GM21723 (cell line): ENCODE measurements at regions not wholly inside any gene's neighbourhood (a gene's known extent, or its start where the extent isn't known, plus 50 kb on each side); places are given as distances from the start of the nearest gene placed in this dataset.

Experiments used
- ATAC-seq: cut with Tn5 transposase; IDR thresholded peaks from one replicate; pipeline ENCODE4 v1.9.1; 2021; ENCODE audit warnings: mild to moderate bottlenecking, moderate library complexity; ENCODE audit not compliant: unreplicated experiment

DNA sequence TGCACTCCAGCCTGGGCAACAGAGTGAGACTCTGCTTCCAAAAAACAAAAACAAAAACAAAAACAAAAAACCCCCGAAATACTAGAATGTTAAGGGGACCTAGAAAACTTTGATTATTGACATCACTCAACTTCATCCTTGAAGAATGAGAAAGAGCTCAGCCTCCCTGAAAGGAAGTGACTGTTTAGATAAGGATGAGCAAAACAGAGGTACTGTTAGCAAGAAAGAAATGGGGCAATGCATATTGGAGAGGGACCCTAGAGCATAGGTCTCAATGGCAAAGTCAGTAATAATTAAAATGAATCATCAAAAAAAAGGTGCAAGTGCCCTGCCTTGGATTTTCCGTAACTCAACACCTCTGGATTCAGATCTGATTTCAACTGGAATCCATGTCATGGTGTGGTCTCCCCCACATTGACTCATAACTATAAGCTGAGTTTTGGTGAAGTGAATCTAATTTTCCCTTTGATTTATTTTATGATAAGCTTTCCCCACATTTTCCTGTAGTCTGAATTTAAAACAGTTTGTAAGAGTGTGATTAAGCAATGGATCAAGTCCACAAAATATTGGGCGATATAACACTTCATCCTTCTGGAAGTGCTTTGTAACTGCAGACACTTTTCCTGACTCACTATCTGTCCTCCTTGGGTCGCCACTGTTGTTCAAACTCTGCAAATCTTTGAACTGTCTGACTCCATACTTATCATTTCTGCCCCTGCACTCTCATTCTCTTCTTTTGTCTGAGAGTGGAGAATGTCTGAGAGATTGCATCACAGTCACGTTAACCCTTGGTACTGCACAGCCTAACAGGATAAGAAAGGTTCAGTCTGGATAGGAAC, 224.8 kb upstream of the LYZL1 start:
- ATAC-seq = no peak

DNA sequence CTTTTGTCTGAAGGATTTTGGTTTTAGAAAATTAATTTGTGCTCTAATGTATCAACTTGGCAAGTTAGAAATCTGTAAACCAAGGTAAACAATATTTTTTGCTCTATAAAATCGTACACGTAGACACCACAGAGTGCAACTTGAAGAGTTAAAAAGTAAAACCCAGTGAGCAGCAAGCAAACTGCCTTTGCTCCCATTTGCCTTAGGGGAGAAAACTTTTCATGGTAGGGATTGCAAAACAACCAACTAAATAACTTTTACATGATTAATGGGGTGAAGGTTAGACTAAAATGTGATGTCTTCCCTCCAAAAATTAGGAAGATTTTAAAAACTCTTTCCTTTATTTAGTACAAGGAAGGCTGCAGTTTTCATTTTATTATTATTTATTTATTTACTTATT, 224.2 kb upstream of the LYZL1 start:
- ATAC-seq = no peak

DNA sequence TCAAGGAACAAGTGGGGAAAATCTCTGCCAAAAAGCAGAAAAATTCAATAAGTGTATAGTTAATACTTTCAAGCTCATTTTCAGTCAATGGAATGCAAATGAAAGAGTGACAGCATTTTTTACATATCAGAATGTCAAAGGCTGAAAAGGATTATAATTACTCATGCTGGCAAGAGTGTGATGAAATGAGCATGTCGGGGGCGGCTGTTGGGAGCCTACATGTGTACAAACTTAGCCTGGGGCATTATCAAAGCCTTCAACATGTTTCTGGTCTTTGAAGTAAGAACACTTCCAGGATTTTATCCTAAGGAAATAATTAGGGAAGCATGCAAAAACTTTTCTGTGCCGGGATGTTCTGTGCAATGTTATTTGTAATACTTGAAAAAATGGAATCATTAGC, 221.7 kb upstream of the LYZL1 start:
- ATAC-seq = no peak

DNA sequence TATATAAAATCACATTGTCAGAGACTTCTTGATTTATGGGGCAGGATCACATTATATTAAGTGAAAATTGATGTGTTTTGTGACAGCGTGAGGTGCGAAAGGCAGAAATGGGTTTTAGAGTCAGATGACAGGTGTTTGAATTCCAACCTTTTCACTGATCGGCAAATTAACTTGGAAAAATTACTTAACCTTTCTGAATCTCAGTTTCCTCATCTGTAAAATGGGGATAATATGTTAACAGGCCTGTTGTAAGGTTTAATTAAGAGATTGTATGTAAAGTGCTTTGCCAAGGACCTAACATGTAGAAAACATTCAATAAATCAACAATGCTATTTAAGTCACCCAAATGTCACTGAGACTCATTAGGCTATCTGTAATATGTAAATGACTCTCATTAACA, 221.2 kb upstream of the LYZL1 start:
- no peak for ATAC-seq

DNA sequence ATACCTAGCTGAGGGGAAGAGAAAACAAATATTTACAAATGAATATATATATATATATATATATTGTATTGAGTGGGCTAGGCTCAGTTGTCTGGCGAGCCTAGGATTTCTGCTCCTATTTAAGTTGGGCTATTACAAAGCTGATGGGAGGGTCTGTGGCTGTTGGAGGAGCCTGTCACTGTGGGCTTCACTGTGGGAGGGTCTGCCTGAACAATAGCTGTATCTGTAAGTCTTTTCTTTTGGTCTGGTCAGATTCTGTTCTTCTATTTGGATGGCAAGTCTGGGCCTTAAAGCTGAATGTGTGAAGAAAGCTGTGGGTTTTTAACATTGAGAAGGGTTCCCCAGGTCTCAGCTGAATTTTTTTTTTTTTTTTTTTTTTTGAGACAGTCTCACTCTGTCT, 220.6 kb upstream of the LYZL1 start:
- ATAC-seq = no peak

DNA sequence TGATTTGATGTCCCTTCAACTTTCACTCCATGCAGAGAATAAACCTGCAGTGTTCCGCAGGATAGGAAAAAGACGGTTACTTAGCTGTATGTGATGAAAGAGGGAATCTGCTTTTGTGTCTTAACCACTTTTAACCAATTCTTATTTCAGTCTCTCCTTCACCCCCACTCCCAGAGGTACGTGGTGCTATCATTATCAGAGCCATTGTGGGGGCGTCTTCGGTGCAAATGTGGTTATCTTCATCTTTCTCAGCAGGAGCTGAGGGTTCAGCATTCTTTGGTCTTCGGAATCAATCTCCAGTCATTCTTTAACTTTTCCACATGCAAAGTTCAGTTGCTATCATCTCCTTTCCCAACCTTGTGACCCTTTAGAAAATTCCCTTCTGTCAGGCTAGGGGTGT, 219.9 kb upstream of the LYZL1 start:
- ATAC-seq = no peak

DNA sequence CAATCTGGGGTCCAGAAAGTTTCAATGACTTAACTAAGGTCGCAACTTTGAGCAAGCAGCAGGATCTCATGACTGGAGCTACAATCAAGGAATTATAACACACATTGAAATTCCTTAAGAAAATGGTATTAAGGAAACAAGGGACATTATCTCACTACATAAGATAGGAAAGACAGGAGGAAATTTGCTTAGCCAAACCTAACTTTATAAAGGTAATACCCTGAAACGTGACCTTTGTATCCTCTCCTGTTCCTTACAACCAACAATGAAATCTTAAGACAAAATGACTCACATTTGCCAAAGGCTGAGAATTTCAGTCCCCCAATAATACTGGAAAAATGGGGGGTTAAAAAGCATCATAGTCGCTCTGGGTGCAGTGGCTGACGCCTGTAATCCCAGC, 218.9 kb upstream of the LYZL1 start:
- no peak for ATAC-seq

DNA sequence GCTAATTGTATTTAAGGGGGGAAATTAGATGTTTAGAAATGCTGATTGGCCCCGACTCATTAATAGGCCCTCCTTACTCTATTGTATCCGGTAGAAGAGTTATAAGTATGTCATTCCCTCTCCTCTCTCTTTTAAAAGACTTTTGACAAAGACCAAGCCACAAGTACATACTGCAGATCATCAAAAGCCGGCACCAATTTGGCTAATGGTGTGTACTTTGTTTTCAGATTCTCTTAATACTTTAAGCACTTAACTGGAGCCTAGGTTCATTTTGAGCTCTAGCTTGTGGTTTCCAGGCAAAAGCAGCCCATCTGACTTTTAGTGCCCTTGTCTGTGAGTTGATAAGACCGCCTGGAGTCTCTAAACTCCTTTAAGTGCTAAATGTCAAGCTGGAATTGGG, 210.0 kb upstream of the LYZL1 start:
- no peak for ATAC-seq

DNA sequence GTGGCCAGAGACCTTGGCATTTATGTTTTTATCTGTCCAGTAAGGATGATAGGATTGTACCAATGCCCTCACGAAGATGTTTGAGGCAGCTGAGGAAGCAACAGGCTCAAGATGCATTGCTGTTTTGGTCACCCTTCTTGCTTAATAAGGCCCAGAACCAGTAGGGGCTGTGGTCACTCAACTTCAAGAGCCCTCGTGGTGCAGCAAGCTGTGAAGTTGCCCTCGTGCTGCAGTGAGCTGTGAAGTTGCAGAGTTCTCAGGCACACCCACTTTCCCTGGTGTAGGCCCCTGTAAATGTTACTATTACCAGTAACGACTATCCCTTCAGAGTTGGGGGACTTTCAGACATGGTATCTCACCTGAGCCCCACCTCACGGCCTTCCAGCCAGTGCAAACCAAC, 207.6 kb upstream of the LYZL1 start:
- ATAC-seq = no peak

DNA sequence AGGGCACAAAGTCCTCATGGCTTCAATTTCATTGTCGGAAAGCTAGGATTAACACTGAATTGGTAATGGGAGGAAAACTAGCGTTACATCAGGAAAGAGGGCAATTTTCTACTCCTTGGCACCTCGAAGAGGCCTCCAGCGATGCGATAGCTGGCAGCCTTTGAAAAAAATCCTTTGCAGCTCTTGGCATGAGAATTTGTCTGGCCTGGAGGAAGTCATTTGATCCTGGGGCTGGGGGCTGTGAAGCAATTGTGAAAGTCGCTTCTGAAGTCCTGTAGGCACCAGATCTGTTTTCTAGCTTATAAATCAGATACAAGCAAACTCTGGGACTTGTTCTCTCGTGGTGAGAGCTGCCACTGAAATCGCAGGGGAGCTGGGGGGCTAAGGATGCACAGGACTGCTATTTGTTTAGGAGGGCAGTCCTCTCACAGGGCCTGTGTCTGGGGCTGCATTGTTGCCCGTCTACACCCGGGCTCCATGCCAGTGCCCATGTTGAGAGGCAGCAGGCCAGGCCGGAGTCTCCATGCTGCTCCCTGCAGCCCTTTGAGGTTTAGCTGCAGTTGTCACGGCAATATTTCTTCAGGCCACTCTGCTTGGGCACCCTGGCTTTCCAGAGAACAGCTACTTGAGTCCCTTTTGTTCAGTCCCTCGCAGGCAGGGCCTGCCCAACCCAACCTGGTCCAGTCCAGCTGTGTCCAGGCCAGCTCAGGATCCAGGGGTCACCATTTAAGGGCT, 206.8 kb upstream of the LYZL1 start:
- no peak for ATAC-seq

DNA sequence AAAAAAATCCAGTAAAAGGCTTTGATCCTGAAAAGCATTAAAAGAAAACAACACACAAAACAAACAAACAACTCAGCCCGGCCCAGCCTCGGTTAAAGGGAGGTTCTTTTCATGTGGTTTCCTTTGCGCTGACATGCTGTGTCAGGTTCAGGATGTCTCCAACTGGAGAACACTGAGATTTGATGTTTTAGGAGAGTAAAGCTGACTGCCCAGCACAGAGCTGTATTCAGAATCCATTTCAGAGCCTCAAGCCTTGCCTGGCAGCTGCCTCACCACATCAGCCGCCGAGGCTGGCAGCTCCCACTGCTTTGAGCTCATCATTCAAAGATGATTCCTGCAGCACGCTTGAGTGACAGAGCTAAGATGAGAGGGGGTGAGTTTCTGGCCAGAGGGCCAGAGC, 205.8 kb upstream of the LYZL1 start:
- ATAC-seq = no peak

DNA sequence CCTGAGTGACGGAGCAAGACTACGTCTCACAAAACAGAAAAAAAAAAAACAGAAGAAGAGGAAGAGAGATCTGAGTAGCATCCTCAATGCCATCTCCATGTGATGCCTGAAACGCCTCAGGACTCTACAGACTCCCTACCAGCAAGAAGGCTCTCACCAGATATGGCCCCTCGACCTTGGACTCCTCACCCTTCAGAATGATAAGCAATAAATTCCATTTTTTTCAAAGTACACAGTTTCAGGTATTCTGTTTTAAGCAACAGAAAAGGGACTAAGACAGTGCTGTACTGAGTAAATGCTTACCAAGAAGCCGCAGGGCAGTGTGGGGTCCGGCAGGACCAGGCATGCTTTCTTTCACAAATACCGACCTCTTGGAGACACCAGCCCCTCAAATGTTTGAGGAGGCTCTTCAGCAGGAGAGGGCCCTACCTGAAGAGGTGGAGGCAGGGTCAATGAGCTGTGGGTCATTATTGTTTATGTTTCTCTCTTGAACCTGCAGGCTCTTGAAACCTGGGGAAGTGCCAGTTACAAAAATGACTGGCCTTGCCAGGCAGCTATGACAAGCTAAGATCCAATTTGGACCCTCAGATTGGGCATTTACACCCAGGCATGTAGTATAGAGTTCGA, 204.1 kb upstream of the LYZL1 start:
- ATAC-seq = no peak

DNA sequence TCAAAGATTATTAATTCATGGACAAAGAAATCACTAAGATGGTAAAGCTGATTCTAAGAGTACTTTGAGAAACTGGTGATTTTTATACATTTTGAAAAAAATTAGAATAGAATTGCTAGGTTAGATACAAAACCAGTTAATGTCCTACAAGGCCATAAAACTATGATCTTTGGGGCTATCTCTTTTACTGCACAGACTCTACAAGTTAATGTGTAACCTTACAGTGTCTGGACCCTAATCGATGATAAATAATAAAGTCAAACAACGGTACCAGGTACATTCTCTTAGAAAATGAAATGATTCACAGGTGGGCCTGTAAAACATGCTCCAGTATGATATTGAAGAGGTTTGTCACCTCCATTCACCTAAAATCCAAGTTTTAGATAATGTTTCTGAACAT, 199.8 kb upstream of the LYZL1 start:
- no peak for ATAC-seq

DNA sequence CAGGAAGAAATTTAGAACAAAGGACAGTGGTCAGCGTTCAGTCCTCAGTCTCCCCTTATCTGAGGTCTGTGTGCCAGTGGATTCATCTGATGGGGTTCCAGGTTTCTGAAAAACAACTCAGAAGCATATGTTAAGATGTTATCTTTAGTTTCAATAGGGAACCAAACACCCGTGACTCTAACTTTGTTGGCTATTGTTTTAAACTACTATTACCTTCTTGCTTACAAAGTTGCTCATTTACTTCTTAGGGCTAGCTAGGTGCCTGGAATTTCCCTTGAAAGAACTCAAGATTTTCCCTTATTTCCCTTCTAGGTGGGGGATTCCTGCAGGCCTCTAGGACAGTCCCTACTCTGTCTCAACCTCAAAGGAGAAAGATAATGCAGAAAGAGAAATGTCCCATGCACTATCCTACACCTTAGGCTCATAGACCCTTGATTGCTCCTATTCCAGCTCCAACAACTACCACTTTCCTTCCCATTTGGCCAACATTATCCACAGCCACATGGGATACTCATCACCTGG, 192.5 kb upstream of the LYZL1 start:
- ATAC-seq = no peak

DNA sequence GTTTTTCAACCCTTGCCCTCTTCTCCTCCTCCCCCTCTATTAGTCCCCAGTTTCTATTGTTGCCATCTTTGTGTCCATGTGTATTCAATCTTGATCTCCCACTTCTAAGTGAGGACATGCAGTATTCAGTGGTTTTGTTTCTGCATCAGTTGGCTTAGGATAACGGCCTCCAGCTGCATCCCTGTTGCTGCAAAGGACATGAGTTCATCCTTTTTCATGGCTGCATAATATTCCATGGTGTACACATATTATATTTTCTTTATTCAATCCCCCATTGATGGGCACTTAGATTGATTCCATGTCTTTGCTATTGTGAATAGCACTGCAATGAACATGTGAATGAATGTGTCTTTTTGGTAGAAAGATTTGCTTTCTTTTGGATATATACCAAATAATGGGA, 190.4 kb upstream of the LYZL1 start:
- ATAC-seq = no peak

DNA sequence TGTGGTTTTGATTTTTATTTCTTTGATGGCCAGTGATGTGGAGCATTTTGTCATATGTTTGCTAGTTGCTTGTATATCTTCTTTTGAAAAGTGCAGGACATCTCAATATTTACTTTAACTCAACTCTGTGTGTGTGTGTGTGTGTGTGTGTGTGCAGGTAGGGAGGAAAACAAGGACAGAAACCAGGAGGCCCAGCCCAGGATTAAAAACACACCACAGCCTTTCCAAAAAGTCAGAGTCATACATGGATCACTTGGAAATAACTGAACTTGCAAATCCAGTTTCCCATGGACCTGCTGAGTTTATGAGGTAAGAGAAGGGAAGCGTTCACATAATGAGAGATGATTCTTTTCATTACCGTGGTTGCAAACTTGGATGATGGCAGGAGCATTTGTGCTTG, 189.9 kb upstream of the LYZL1 start:
- no peak for ATAC-seq

DNA sequence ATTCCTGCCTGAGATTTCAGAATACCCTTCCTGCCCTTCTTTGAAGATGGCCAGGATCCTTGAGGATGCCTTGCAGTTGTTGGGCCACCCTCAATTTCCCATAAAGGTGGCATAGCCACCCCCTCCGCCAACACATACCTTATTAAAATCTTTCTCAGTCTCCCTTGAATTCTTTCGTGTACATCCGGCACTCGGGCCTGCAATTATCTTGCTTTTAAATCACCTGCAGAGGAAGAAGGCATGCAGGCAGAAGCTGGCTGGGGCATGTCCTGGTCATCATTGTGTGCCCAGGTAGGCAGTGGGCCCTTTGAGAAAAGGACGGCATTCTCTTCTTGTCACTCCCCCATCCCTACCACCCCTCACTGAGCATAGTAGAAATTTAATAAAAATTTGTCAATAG, 189.5 kb upstream of the LYZL1 start:
- no peak for ATAC-seq

DNA sequence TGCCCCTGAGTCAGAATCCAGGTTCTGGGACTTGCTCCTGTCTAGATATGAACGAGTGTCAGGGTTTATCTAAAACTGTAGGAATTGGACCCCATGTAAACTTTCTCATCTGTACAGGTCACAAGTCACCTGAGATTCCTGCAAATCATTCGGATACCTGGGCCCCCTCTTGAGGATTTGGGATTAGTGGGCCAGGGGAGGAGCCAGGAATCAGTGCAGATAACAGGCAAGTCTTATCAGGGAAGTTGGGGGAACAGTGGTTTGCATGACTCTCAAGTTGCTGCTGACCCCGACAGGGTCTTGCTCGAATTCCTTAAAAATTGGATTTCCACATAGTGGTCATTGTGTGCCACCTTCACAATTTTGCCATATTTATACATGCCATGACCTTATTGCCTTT, 188.4 kb upstream of the LYZL1 start:
- no peak for ATAC-seq

DNA sequence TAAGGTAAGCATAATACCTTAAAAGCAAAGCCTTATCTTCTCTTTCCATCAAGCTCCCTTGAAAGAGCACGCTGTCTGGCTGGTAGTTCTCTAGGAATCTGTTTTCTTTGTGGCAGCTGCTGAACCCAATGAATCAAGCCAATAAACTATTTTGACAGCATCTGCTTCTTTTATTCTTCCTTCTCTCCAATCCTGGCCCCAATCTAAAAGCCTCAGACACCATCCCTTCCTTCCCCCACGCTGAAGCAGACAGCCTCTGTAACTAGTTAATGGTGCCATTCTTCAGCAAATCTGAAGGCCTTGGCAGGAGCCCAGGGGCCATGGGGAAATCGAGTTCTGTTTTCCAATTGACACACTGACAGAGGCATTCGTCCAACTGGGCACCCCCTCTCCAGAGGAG, 186.6 kb upstream of the LYZL1 start:
- ATAC-seq = no peak

DNA sequence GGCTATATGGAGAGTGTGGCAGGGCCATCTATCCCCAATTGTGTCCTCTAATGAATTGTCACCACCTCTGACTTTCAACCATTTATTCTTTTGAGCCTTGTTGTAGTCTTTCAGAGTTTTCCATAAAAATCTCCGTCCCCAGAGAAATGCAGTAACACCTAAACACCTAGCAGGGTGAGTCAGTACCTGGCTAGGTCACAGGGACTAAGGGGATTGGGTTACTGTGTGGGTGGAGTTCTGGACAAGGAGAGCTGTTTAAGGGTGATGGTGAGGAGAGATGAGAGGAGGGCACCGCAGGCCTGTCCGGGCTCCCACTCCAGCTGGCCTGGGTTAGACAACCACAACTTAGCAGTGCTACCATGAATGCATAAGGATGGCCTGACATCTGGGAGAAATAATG, 186.2 kb upstream of the LYZL1 start:
- no peak for ATAC-seq

DNA sequence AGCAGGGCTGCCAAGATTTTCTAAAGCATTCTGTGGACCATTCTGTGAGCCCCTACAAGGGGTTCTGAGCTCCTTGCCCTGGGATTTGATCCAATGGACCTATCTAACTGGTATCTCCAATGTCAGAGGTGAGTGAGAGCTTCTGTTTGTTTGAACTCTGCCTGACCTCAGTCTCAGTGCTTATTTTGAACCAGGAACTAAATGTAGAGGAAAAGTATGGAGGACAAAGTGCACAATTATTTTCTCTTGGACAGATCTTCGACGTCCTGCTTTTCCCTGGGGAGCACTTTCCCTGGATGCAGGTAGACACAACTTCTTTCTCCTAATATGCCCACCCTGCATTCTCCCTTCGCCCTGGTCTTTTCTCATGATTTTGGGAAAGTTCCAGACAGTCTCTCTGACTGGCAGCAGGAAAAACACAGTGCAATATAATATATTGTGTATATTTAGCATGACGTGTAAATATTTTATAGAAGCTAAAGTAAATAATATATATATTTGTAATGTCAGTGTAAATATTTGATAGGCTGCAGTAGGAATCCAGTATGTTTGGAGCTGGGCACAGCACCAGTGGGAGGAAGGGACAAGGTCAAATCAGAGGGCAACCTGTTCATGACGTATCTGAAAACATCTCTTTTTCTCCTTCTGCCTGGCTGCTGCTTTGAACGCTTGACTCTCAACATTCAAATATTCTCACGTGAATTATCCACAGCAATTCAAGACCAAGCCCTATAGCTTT, 184.0 kb upstream of the LYZL1 start:
- ATAC-seq = no peak
